Activated T-cell treated with anti-CD3 and anti-CD28 coated beads, Interleukin-2, amount 50 U/mL, for 4 hours (primary cell): ENCODE measurements at regions not wholly inside any gene's neighbourhood (a gene's known extent, or its start where the extent isn't known, plus 50 kb on each side); places are given as distances from the start of the nearest gene placed in this dataset.

Experiments used
- ATAC-seq, 2 donors: fragments of 200-7000 bp; cut with Tn5 transposase; one replicate each; pipeline ENCODE4 v1.10.0; 2021
- DNase-seq: peaks from one replicate; pipeline ENCODE4 v3.0.0-alpha.2; 2020
- H3K27me3 Mint-ChIP-seq: one replicate; pipeline ENCODE4 v1.8.0; 2021; ENCODE audit warnings: low read depth, mixed read lengths
- H3K36me3 Mint-ChIP-seq: one replicate; pipeline ENCODE4 v1.8.0; 2022; ENCODE audit warnings: mixed read lengths; ENCODE audit not compliant: insufficient read depth
- H3K4me1 Mint-ChIP-seq: one replicate; pipeline ENCODE4 v1.8.0; 2021; ENCODE audit warnings: low read depth, mixed read lengths
- H3K4me3 Mint-ChIP-seq: one replicate; pipeline ENCODE4 v1.8.0; 2021; ENCODE audit warnings: mild to moderate bottlenecking, moderate library complexity, mixed read lengths
- H3K9me3 Mint-ChIP-seq: one replicate; pipeline ENCODE4 v1.8.0; 2021; ENCODE audit warnings: mixed read lengths

GRCh38 chr4:14217401-14217800 is 589.9 kb upstream of the BOD1L1 start:
- H3K36me3 Mint-ChIP-seq, result no peaks in the 10 kb centered on the region
- H3K4me3 Mint-ChIP-seq, result no peak overlapping the region
- H3K4me1 Mint-ChIP-seq, result no peaks in the 10 kb centered on the region
- H3K27me3 Mint-ChIP-seq, result no peaks in the 10 kb centered on the region
- no peak for DNase-seq
- ATAC-seq, result no peak
- H3K9me3 Mint-ChIP-seq, result peaks cover 4% of the 10 kb centered on the region

GRCh38 chr4:14218641-14219040 is 591.1 kb upstream of the BOD1L1 start:
- no peaks in the 10 kb centered on the region for H3K9me3 Mint-ChIP-seq
- no peak overlapping the region for H3K4me3 Mint-ChIP-seq
- no peaks in the 10 kb centered on the region for H3K36me3 Mint-ChIP-seq

GRCh38 chr4:14221176-14221575 is 593.7 kb upstream of the BOD1L1 start:
- Mint-ChIP-seq H3K9me3 (no peaks in the 10 kb centered on the region), H3K4me1 (no peaks in the 10 kb centered on the region), H3K36me3 (no peaks in the 10 kb centered on the region), H3K27me3 (no peaks in the 10 kb centered on the region), H3K4me3 (no peak overlapping the region)
- DNase-seq (no peak), ATAC-seq (no peak)

More at GRCh38 chr4:14218641-14219040, 591.1 kb upstream of the BOD1L1 start:
- no peak for ATAC-seq
- no peak for DNase-seq
- no peaks in the 10 kb centered on the region for H3K27me3 Mint-ChIP-seq
- no peaks in the 10 kb centered on the region for H3K4me1 Mint-ChIP-seq

- no peaks in the 10 kb centered on the region for H3K4me1 Mint-ChIP-seq
- DNase-seq, result no peak
- H3K9me3 Mint-ChIP-seq, result no peaks in the 10 kb centered on the region
- ATAC-seq, result no peak
- no peak overlapping the region for H3K4me3 Mint-ChIP-seq
- H3K36me3 Mint-ChIP-seq, result no peaks in the 10 kb centered on the region
- H3K27me3 Mint-ChIP-seq, result no peaks in the 10 kb centered on the region
Measured at GRCh38 chr4:14222377-14223029, 595.0 kb upstream of the BOD1L1 start.

- ATAC-seq, result no peak
- no peak overlapping the region for H3K4me3 Mint-ChIP-seq
- no peaks in the 10 kb centered on the region for H3K36me3 Mint-ChIP-seq
- no peaks in the 10 kb centered on the region for H3K4me1 Mint-ChIP-seq
- no peaks in the 10 kb centered on the region for H3K9me3 Mint-ChIP-seq
- no peaks in the 10 kb centered on the region for H3K27me3 Mint-ChIP-seq
- no peak for DNase-seq
Measured at GRCh38 chr4:14223461-14223860, 595.9 kb upstream of the BOD1L1 start.

- no peak overlapping the region for H3K4me3 Mint-ChIP-seq
Measured at GRCh38 chr4:14225688-14226207, 598.2 kb upstream of the BOD1L1 start.

GRCh38 chr4:14233126-14233525 is 605.6 kb upstream of the BOD1L1 start:
- Mint-ChIP-seq H3K4me3 (no peak overlapping the region), H3K4me1 (no peaks in the 10 kb centered on the region), H3K9me3 (no peaks in the 10 kb centered on the region), H3K27me3 (peaks cover 2% of the 10 kb centered on the region), H3K36me3 (no peaks in the 10 kb centered on the region)
- no peak for DNase-seq
- ATAC-seq, result no peak

More at GRCh38 chr4:14225688-14226207, 598.2 kb upstream of the BOD1L1 start:
- Mint-ChIP-seq H3K9me3 (no peaks in the 10 kb centered on the region), H3K36me3 (no peaks in the 10 kb centered on the region), H3K4me1 (no peaks in the 10 kb centered on the region), H3K27me3 (no peaks in the 10 kb centered on the region)
- ATAC-seq, result no peak
- DNase-seq, result no peak

GRCh38 chr4:14234307-14234706 is 606.8 kb upstream of the BOD1L1 start:
- H3K9me3 Mint-ChIP-seq, result no peaks in the 10 kb centered on the region
- H3K27me3 Mint-ChIP-seq, result peaks cover 2% of the 10 kb centered on the region
- H3K4me3 Mint-ChIP-seq, result no peak overlapping the region
- ATAC-seq (no peak), DNase-seq (no peak)
- H3K4me1 Mint-ChIP-seq, result no peaks in the 10 kb centered on the region
- no peaks in the 10 kb centered on the region for H3K36me3 Mint-ChIP-seq

- no peaks in the 10 kb centered on the region for H3K36me3 Mint-ChIP-seq
- ATAC-seq (no peak), DNase-seq (no peak)
- H3K4me1 Mint-ChIP-seq, result no peaks in the 10 kb centered on the region
- H3K9me3 Mint-ChIP-seq, result peaks cover 3% of the 10 kb centered on the region
- H3K27me3 Mint-ChIP-seq, result peaks cover 2% of the 10 kb centered on the region
- no peak overlapping the region for H3K4me3 Mint-ChIP-seq
Measured at GRCh38 chr4:14236359-14236758, 608.8 kb upstream of the BOD1L1 start.

GRCh38 chr4:14237911-14238310 is 610.4 kb upstream of the BOD1L1 start:
- Mint-ChIP-seq H3K4me1 (no peaks in the 10 kb centered on the region), H3K9me3 (peaks cover 3% of the 10 kb centered on the region), H3K4me3 (no peak overlapping the region), H3K36me3 (no peaks in the 10 kb centered on the region), H3K27me3 (peaks cover 2% of the 10 kb centered on the region)
- ATAC-seq, result no peak
- DNase-seq, result no peak

- Mint-ChIP-seq H3K9me3 (peaks cover 3% of the 10 kb centered on the region), H3K4me1 (no peaks in the 10 kb centered on the region), H3K36me3 (no peaks in the 10 kb centered on the region), H3K27me3 (peaks cover 2% of the 10 kb centered on the region), H3K4me3 (no peak overlapping the region)
- DNase-seq, result no peak
- ATAC-seq, result no peak
Measured at GRCh38 chr4:14241574-14241973, 614.0 kb upstream of the BOD1L1 start.

GRCh38 chr4:14247767-14248166 is 620.2 kb upstream of the BOD1L1 start:
- DNase-seq, result no peak
- ATAC-seq, result no peak
- Mint-ChIP-seq H3K36me3 (no peaks in the 10 kb centered on the region), H3K9me3 (no peaks in the 10 kb centered on the region), H3K27me3 (no peaks in the 10 kb centered on the region), H3K4me1 (no peaks in the 10 kb centered on the region), H3K4me3 (no peak overlapping the region)

GRCh38 chr4:14249226-14249625 is 621.7 kb upstream of the BOD1L1 start:
- Mint-ChIP-seq H3K4me1 (no peaks in the 10 kb centered on the region), H3K4me3 (no peak overlapping the region), H3K36me3 (no peaks in the 10 kb centered on the region), H3K9me3 (no peaks in the 10 kb centered on the region), H3K27me3 (no peaks in the 10 kb centered on the region)
- DNase-seq, result no peak
- no peak for ATAC-seq

- no peak for ATAC-seq
- H3K36me3 Mint-ChIP-seq, result no peaks in the 10 kb centered on the region
- no peak for DNase-seq
- no peak overlapping the region for H3K4me3 Mint-ChIP-seq
- H3K27me3 Mint-ChIP-seq, result no peaks in the 10 kb centered on the region
- no peaks in the 10 kb centered on the region for H3K4me1 Mint-ChIP-seq
- H3K9me3 Mint-ChIP-seq, result no peaks in the 10 kb centered on the region
Measured at GRCh38 chr4:14254252-14254651, 626.7 kb upstream of the BOD1L1 start.

- no peak for DNase-seq
- no peaks in the 10 kb centered on the region for H3K4me1 Mint-ChIP-seq
- no peaks in the 10 kb centered on the region for H3K27me3 Mint-ChIP-seq
- no peak for ATAC-seq
- H3K4me3 Mint-ChIP-seq, result no peak overlapping the region
- H3K9me3 Mint-ChIP-seq, result no peaks in the 10 kb centered on the region
- no peaks in the 10 kb centered on the region for H3K36me3 Mint-ChIP-seq
Measured at GRCh38 chr4:14254926-14255325, 627.4 kb upstream of the BOD1L1 start.
